AG09319 (cell line): ENCODE measurements at regions not wholly inside any gene's neighbourhood (a gene's known extent, or its start where the extent isn't known, plus 50 kb on each side); places are given as distances from the start of the nearest gene placed in this dataset.

Experiments
- DNase-seq: peaks from one replicate; pipeline ENCODE4 v3.0.0-alpha.2; 2010; ENCODE audit warnings: low read depth; ENCODE audit errors: extremely low read depth
- CTCF ChIP-seq: IDR thresholded peaks from 2 replicates; pipeline ENCODE4 v1.5.1; 2011; ENCODE audit warnings: low read depth, mild to moderate bottlenecking, inconsistent platforms, low read length, moderate library complexity

- no peak for TF ChIP-seq CTCF
- DNase-seq = no peak
These were observed 198.2 kb downstream of the SIPA1L2 start for GRCh38 chr1:232431748-232432147.

DNA sequence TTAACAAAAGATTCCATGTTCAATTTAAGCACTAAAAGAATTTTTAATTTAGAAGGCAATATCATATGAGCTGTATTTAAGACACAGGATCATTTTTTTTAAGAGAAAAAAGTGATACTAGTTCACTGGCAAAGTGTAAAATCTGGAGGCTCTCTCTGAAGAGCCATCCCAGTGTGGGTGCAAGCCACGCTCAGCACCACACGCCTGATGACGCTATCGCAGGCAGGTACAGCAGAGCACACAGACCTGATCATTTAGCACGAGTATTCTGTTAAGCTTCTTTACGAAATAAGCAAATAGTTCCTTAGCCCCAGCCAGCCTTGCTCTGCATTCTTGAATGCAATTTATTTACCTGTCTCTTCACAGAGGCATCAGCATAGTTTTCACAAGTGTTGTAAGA is 198.6 kb downstream of the SIPA1L2 start:
- TF ChIP-seq CTCF = no peak
- no peak for DNase-seq

DNA sequence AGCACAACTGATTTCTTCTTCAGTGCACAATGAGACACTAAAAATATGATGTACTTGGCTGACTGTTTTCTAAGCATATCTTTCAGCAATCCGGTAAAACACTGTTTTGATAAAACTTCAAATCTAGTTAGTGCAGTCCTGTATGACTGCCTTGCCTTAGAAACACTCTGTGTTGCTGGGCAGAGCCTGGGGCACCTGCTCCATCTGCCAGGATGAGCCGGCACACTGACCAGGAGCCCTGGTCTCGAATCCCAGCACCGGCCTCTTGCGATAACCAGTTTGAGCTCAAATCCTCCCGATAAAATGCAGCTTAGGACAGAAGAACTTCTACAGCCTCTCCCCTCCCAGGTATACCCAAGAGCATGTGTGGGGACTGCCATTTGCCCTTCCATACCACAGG is 199.5 kb downstream of the SIPA1L2 start:
- no peak for TF ChIP-seq CTCF
- DNase-seq = no peak

DNA sequence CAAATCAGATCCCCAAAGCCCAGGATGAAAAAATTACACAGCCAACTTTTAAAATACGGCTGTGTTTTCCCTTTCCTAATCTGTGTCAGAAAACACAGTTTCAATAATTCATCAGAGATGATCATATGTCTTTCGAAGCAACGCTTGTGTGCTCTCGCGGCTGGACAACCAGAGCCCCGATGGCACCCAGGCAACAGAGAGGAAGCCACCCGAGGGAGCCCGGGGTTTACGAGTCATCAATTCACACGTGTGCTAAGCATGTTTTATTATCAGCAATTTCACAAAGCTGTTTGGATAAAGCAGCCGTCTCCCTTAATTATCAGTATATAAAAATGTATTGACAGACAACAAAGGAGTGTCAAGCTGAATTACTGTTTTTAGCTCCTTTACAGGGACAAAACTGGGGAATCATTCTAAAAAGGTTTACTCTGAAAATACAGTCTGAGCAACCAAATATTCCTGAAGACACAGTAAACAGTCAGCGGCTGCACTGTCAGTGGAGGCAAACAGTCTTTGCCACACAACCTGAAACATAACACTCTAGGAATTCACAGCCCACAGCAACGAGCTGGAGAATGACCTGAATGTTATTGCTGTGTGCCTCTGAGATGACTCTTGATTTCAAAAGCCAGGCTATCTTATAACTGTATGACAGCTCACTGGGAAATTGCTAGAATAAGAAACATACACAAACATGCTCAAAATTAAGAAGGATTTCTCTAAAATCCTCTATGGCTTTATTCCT is 201.0 kb downstream of the SIPA1L2 start:
- no peak for DNase-seq
- no peak for TF ChIP-seq CTCF

DNA sequence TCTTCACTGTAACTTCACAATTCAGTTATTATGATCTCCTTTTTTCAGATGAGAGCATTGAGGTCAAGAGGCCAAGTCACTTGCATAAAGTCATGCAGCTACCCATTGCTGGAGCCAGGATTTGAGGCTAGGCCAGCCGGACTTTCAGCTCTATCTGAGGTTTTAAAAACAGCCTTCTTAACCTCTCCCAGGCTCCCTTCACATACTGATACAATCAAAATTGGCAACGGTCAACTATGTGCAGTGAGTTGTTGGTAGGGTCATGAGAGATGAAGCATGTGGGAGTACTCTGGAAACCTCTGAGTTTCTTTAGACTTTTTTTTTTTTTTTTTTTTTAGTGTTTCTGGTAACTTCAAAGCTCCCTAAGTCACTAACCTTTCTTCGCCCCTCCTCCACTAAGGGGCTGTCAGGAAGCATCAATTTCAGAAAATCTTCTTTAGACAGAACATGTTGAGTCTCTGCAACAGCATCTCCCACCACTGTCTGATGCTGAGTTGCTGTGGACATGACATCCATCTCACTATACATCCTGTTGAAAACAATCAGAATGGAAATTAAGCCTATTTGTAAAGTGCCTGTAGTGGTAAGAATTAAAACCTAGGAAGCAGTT is 201.8 kb downstream of the SIPA1L2 start:
- no peak for TF ChIP-seq CTCF
- no peak for DNase-seq

DNA sequence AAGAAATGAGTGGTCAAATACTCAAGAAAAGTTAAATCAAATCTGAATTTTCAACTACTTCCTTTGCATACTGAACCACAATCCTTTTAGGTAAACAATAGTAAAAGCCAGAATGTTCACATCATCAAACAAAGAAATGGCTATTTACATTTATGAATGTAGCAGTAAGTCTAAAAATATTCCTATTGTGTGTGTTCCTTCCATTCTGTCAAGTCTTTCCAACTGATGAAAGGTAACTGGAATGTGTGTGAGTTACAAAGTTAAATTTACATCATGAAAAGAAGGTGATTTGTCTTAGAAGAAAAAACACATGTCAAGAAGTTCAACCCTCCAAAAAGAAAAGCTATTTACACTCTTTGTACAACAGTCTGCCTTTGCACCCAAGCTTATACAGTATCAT is 203.1 kb downstream of the SIPA1L2 start:
- no peak for TF ChIP-seq CTCF
- no peak for DNase-seq

- no peak for TF ChIP-seq CTCF
- DNase-seq = no peak
These were observed 204.5 kb downstream of the SIPA1L2 start for GRCh38 chr1:232425421-232425820.
